DOHH2 (cell line): ENCODE measurements at regions not wholly inside any gene's neighbourhood (a gene's known extent, or its start where the extent isn't known, plus 50 kb on each side); places are given as distances from the start of the nearest gene placed in this dataset.

Experiments used
- H3F3A ChIP-seq: fragments of 200-600 bp; sonication (generic), shearing (Covaris generic); 2 replicates; pipeline ENCODE4 v1.6.0; 2016; ENCODE audit warnings: antibody characterized with exemption, mild to moderate bottlenecking; ENCODE audit not compliant: control insufficient read depth, insufficient read depth
- H3K27ac ChIP-seq: fragments of 200-600 bp; sonication (generic); 2 replicates; pipeline ENCODE4 v1.5.1; 2014; ENCODE audit warnings: low read depth, mild to moderate bottlenecking, low read length, moderate library complexity
- H3K27me3 ChIP-seq: fragments of 200-600 bp; sonication (generic); 2 replicates; pipeline ENCODE4 v1.6.1; 2014; ENCODE audit warnings: mild to moderate bottlenecking, low read length, mixed read lengths; ENCODE audit not compliant: control insufficient read depth
- H3K36me3 ChIP-seq: fragments of 200-600 bp; sonication (generic); 2 replicates; pipeline ENCODE4 v1.6.1; 2014; ENCODE audit warnings: mild to moderate bottlenecking, low read length, moderate library complexity, mixed read lengths; ENCODE audit not compliant: control insufficient read depth
- H3K4me1 ChIP-seq: fragments of 200-600 bp; sonication (generic); 2 replicates; pipeline ENCODE4 v1.6.1; 2014; ENCODE audit warnings: mild to moderate bottlenecking, low read length, mixed read lengths; ENCODE audit not compliant: control insufficient read depth
- H3K4me2 ChIP-seq: fragments of 200-600 bp; sonication (generic); 2 replicates; pipeline ENCODE4 v1.6.0; 2014; ENCODE audit warnings: mild to moderate bottlenecking, low read length, moderate library complexity
- H3K4me3 ChIP-seq: fragments of 200-600 bp; sonication (generic); 2 replicates; pipeline ENCODE4 v1.5.1; 2014; ENCODE audit warnings: mild to moderate bottlenecking, low read length, mixed read lengths
- H3K79me2 ChIP-seq: fragments of 200-600 bp; sonication (generic); 2 replicates; pipeline ENCODE4 v1.6.1; 2014; ENCODE audit warnings: mild to moderate bottlenecking, low read length, mixed read lengths; ENCODE audit not compliant: control insufficient read depth
- H3K9me2 ChIP-seq: fragments of 200-600 bp; sonication (generic); replicated peaks from 2 replicates; pipeline ENCODE4 v1.6.1; 2014; ENCODE audit warnings: mild to moderate bottlenecking, low read length, mixed read lengths; ENCODE audit not compliant: control insufficient read depth
- H3K9me3 ChIP-seq: fragments of 200-600 bp; sonication (generic); 2 replicates; pipeline ENCODE4 v1.6.1; 2014; ENCODE audit warnings: antibody characterized with exemption, low read length, mixed read lengths; ENCODE audit not compliant: control insufficient read depth, insufficient read depth
- H4K20me1 ChIP-seq: fragments of 200-600 bp; sonication (generic); 2 replicates; pipeline ENCODE4 v1.6.0; 2014; ENCODE audit warnings: low read depth, mild to moderate bottlenecking, antibody characterized with exemption, low read length, moderate library complexity; ENCODE audit not compliant: control insufficient read depth, insufficient read depth
- CTCF ChIP-seq: fragments of 200-600 bp; sonication (generic); IDR thresholded peaks from one replicate; pipeline ENCODE4 v1.5.1; 2014; ENCODE audit warnings: antibody characterized with exemption, mild to moderate bottlenecking, low read depth, low read length; ENCODE audit not compliant: poor library complexity, severe bottlenecking
- EZH2phosphoT487 ChIP-seq: fragments of 200-600 bp; sonication (generic); IDR thresholded peaks from 2 replicates; pipeline ENCODE4 v1.6.1; 2017; ENCODE audit warnings: borderline replicate concordance, mild to moderate bottlenecking, antibody characterized with exemption, low read length, moderate library complexity, mixed read lengths

- Histone ChIP-seq H3F3A (no peaks in the 10 kb centered on the region), H3K9me2 (no peaks in the 10 kb centered on the region)
Measured at GRCh38 chr6:86791476-86791875, 145.9 kb upstream of the HTR1E start.

GRCh38 chr6:86789779-86790411 is 147.4 kb upstream of the HTR1E start:
- H3K4me2 ChIP-seq: no peak overlapping the region
- H3F3A ChIP-seq: no peaks in the 10 kb centered on the region
- H3K9me3 ChIP-seq: no peaks in the 10 kb centered on the region
- no peaks in the 10 kb centered on the region for H3K36me3 ChIP-seq
- H3K79me2 ChIP-seq: no peaks in the 10 kb centered on the region
- H4K20me1 ChIP-seq: no peaks in the 10 kb centered on the region
- TF ChIP-seq CTCF (no peak), EZH2phosphoT487 (no peak)
- H3K4me3 ChIP-seq: no peak overlapping the region
- H3K27ac ChIP-seq: no peak overlapping the region
- H3K9me2 ChIP-seq: no peaks in the 10 kb centered on the region
- H3K27me3 ChIP-seq: no peaks in the 10 kb centered on the region
- no peaks in the 10 kb centered on the region for H3K4me1 ChIP-seq

More at GRCh38 chr6:86791476-86791875, 145.9 kb upstream of the HTR1E start:
- Histone ChIP-seq H3K4me3 (no peak overlapping the region), H3K4me1 (no peaks in the 10 kb centered on the region), H4K20me1 (no peaks in the 10 kb centered on the region), H3K4me2 (no peak overlapping the region), H3K9me3 (no peaks in the 10 kb centered on the region), H3K27ac (no peak overlapping the region), H3K36me3 (no peaks in the 10 kb centered on the region), H3K79me2 (no peaks in the 10 kb centered on the region), H3K27me3 (no peaks in the 10 kb centered on the region)
- TF ChIP-seq EZH2phosphoT487 (no peak), CTCF (no peak)

- H3K27ac ChIP-seq: no peak overlapping the region
- TF ChIP-seq EZH2phosphoT487 (no peak), CTCF (no peak)
- H3K4me3 ChIP-seq: no peak overlapping the region
- H3K9me3 ChIP-seq: no peaks in the 10 kb centered on the region
- no peaks in the 10 kb centered on the region for H3K27me3 ChIP-seq
- H3K4me2 ChIP-seq: no peak overlapping the region
- no peaks in the 10 kb centered on the region for H3K36me3 ChIP-seq
- no peaks in the 10 kb centered on the region for H3K79me2 ChIP-seq
- no peaks in the 10 kb centered on the region for H4K20me1 ChIP-seq
- no peaks in the 10 kb centered on the region for H3K9me2 ChIP-seq
- no peaks in the 10 kb centered on the region for H3F3A ChIP-seq
- H3K4me1 ChIP-seq: no peaks in the 10 kb centered on the region
Measured at GRCh38 chr6:86782328-86782727, 155.0 kb upstream of the HTR1E start.

GRCh38 chr6:86780923-86781322 is 156.4 kb upstream of the HTR1E start:
- Histone ChIP-seq H3K4me1 (no peaks in the 10 kb centered on the region), H3K4me3 (no peak overlapping the region), H3K36me3 (no peaks in the 10 kb centered on the region), H3F3A (no peaks in the 10 kb centered on the region), H4K20me1 (no peaks in the 10 kb centered on the region), H3K9me3 (no peaks in the 10 kb centered on the region), H3K27me3 (no peaks in the 10 kb centered on the region), H3K9me2 (no peaks in the 10 kb centered on the region), H3K4me2 (no peak overlapping the region), H3K79me2 (no peaks in the 10 kb centered on the region), H3K27ac (no peak overlapping the region)
- no peak for TF ChIP-seq CTCF
- TF ChIP-seq EZH2phosphoT487: no peak
